GM13976 (cell line): ENCODE measurements at regions not wholly inside any gene's neighbourhood (a gene's known extent, or its start where the extent isn't known, plus 50 kb on each side); places are given as distances from the start of the nearest gene placed in this dataset.

ENCODE experiments used
- DNase-seq: peaks from one replicate; pipeline ENCODE4 v3.0.0; 2012; ENCODE audit warnings: low spot score
- CTCF ChIP-seq: IDR thresholded peaks from 2 replicates; pipeline ENCODE4 v1.5.1; 2012; ENCODE audit warnings: borderline replicate concordance, mild to moderate bottlenecking; ENCODE audit not compliant: insufficient read depth; ENCODE audit errors: extremely low read depth, missing control alignments, control extremely low read depth
- in situ Hi-C: fragments of 300-500 bp; cut with MboI; formaldehyde crosslinking; loops from one replicate; pipeline ENCODE4 v1.12.0; 2022; ENCODE audit warnings: low sequenced_read_pairs, mixed read lengths, inconsistent platforms; ENCODE audit not compliant: unreplicated experiment

DNA sequence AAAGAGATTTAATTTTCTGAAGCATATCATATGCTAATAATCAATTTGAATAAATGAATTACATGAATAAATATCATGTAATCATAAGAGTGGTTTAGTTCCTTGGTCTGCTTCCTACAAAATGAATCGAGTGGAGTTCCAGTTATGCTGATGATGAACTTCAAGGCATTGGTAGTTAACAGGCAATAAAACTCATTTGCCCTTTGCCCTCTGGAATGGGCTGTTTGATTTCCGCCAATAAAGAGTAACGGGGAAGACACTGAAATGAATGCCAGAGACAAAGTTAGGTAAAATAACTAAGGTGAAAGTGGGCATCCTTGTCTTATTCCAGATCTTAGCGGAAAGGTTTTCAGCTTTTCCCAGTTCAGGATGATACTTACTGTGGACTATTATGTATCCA is 90.1 kb downstream of the C3orf38 start:
- in situ Hi-C loops: no loop called here
- TF ChIP-seq CTCF: no peak
- no peak for DNase-seq

DNA sequence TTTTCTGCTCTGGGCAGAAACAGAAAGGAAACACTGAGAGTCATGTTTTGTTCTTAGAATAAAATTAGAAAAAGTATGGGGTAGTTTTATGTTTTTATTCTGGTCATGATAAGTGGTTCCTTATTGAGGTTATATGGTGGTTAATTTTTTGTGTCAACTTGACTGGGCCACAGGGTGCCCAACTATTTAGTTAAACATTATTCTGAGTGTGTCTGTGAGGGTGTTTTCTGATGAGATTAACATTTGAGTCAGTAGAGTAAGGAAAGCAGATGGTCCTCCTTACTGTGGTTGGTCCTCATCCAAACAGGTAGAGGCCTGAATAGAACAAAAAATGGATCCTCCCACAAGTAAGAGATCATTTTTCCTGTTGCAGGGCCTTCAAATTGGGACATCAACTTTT is 98.9 kb downstream of the C3orf38 start:
- TF ChIP-seq CTCF: no peak
- in situ Hi-C loops: no loop called here
- no peak for DNase-seq

DNA sequence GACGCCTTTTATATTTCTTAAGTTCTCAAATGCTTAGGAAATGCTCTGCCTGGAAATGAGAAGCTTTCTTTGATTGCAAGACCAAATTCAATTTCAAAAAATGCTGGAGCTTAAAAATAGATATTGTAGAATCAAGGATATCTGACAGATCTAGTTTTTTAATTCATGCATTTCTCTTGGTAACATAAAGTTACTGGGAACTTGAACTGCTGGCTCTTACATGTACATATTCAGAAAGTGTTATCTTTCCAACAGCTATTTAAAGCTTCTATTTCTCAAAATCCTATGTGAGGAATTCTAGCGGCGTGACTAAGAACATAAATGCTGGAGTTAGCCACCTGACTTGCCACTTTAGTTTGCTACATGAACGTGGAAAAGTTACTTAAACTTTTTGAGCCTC is 109.3 kb downstream of the C3orf38 start:
- no peak for DNase-seq
- TF ChIP-seq CTCF: no peak
- in situ Hi-C loops: no loop called here

DNA sequence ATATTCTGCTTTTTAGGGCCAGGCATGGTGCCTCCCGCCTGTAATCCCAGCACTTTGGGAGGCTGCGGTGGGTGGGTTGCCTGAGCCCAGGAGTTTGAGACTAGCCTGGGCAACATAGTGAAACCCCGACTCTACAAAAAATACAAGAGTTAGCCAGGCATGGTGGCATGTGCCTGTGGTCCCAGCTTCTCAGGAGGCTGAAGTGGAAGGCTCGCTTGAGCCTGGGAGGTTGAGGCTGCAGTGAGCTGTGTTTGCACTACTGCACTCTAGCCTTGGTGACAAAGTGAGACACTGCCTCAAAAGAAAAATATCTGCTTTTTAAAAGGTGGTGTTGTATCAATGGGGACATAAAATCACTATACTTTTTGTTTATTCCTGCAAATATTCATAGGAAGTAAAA is 112.8 kb downstream of the C3orf38 start:
- in situ Hi-C loops: no loop called here
- TF ChIP-seq CTCF: no peak

GRCh38 chr3:88263417-88264100 is 113.8 kb downstream of the C3orf38 start:
- TF ChIP-seq CTCF: no peak
- DNase-seq: no peak
- in situ Hi-C loops: no loop called here

More for the DNA sequence above, 112.8 kb downstream of the C3orf38 start:
- no peak for DNase-seq

GRCh38 chr3:88267441-88267840 is 117.7 kb downstream of the C3orf38 start:
- no peak for TF ChIP-seq CTCF
- in situ Hi-C loops: no loop called here
- no peak for DNase-seq
